CD14-positive monocyte (primary cell): ENCODE measurements at regions not wholly inside any gene's neighbourhood (a gene's known extent, or its start where the extent isn't known, plus 50 kb on each side); places are given as distances from the start of the nearest gene placed in this dataset.

ENCODE experiments used
- DNase-seq, 3 donors: peaks; one replicate each; pipeline ENCODE4 v3.0.0-alpha.2; 2011 to 2022
- H2AFZ ChIP-seq: 2 replicates; pipeline ENCODE4 v1.6.0; 2012; ENCODE audit warnings: mild to moderate bottlenecking, low read depth, low read length, inconsistent platforms; ENCODE audit not compliant: insufficient read depth, poor library complexity, severe bottlenecking
- H3K27ac ChIP-seq, 2 donors: 1 replicate in 1 of 2; 2 replicates in 1 of 2; pipeline ENCODE4 v1.5.1; 2012 to 2013; ENCODE audit warnings: low read length in 2 of 2, control low read depth in 1 of 2, inconsistent platforms in 1 of 2, low read depth in 1 of 2, mild to moderate bottlenecking in 1 of 2
- H3K27me3 ChIP-seq, 2 donors: one replicate each; pipeline versions ENCODE4 v1.6.0 to v1.6.1; 2011 to 2013; ENCODE audit warnings: low read length in 2 of 2; ENCODE audit not compliant: control insufficient read depth in 2 of 2, insufficient read depth in 2 of 2
- H3K36me3 ChIP-seq, 2 donors: replicated peaks in 1 of 2; 1 replicate in 1 of 2; 2 replicates in 1 of 2; pipeline versions ENCODE4 v1.5.1 to v1.6.1; 2012 to 2013; ENCODE audit warnings: low read length in 2 of 2, control low read depth in 1 of 2, inconsistent platforms in 1 of 2, mild to moderate bottlenecking in 1 of 2; ENCODE audit not compliant: insufficient read depth in 2 of 2, control insufficient read depth in 1 of 2
- H3K4me1 ChIP-seq, 2 donors: 1 replicate in 1 of 2; 2 replicates in 1 of 2; pipeline versions ENCODE4 v1.5.1 to v1.6.1; 2012 to 2013; ENCODE audit warnings: low read length in 2 of 2, control low read depth in 1 of 2, inconsistent platforms in 1 of 2, mild to moderate bottlenecking in 1 of 2, moderate library complexity in 1 of 2; ENCODE audit not compliant: insufficient read depth in 2 of 2, control insufficient read depth in 1 of 2
- H3K4me2 ChIP-seq: replicated peaks from 2 replicates; pipeline ENCODE3; 2012; ENCODE audit warnings: low read length, moderate library complexity, mild to moderate bottlenecking; ENCODE audit not compliant: poor library complexity, severe bottlenecking; ENCODE audit errors: extremely low read depth
- H3K4me3 ChIP-seq, 3 experiments: fragments of 200-600 bp in 1 of 3; sonication (generic) in 1 of 3; replicated peaks in 1 of 3; 1 replicate in 2 of 3; 2 replicates in 1 of 3; pipeline ENCODE4 v1.5.1; 2011 to 2013; ENCODE audit warnings: low read length in 3 of 3, mild to moderate bottlenecking in 3 of 3, control low read depth in 2 of 3, low read depth in 2 of 3, inconsistent platforms in 1 of 3, moderate library complexity in 1 of 3
- H3K79me2 ChIP-seq: 2 replicates; pipeline ENCODE4 v1.6.0; 2012; ENCODE audit warnings: mild to moderate bottlenecking, control low read depth, inconsistent platforms, low read length, moderate library complexity; ENCODE audit not compliant: insufficient read depth
- H3K9ac ChIP-seq: 2 replicates; pipeline ENCODE4 v1.6.0; 2017; ENCODE audit warnings: low read length, mild to moderate bottlenecking; ENCODE audit not compliant: insufficient read depth, poor library complexity, severe bottlenecking
- H3K9me3 ChIP-seq, 2 donors: replicated peaks in 1 of 2; 1 replicate in 1 of 2; 2 replicates in 1 of 2; pipeline versions ENCODE4 v1.5.1 to v1.6.1; 2012 to 2013; ENCODE audit warnings: low read length in 2 of 2, control low read depth in 1 of 2; ENCODE audit not compliant: control insufficient read depth in 1 of 2, insufficient read depth in 1 of 2
- H4K20me1 ChIP-seq: 2 replicates; pipeline ENCODE4 v1.6.0; 2012; ENCODE audit warnings: mild to moderate bottlenecking, low read length, control low read depth, moderate library complexity; ENCODE audit not compliant: insufficient read depth
- H3K27ac Mint-ChIP-seq, 7 donors: one replicate each; pipeline ENCODE4 v1.8.0; 2020; ENCODE audit warnings: mild to moderate bottlenecking in 7 of 7, mixed read lengths in 7 of 7, moderate library complexity in 6 of 7, inconsistent platforms in 2 of 7
- H3K27me3 Mint-ChIP-seq, 3 donors: one replicate each; pipeline ENCODE4 v1.8.0; 2021 to 2022; ENCODE audit warnings: low read depth in 3 of 3, mild to moderate bottlenecking in 3 of 3, mixed read lengths in 3 of 3, moderate library complexity in 3 of 3, inconsistent platforms in 1 of 3
- H3K36me3 Mint-ChIP-seq, 2 donors: one replicate each; pipeline ENCODE4 v1.8.0; 2020; ENCODE audit warnings: mixed read lengths in 2 of 2, inconsistent platforms in 1 of 2, mild to moderate bottlenecking in 1 of 2
- H3K4me1 Mint-ChIP-seq: one replicate; pipeline ENCODE4 v1.8.0; 2020; ENCODE audit warnings: mild to moderate bottlenecking, mixed read lengths
- H3K4me3 Mint-ChIP-seq, 2 donors: one replicate each; pipeline ENCODE4 v1.8.0; 2020; ENCODE audit warnings: mild to moderate bottlenecking in 2 of 2, mixed read lengths in 2 of 2, moderate library complexity in 1 of 2
- H3K9me3 Mint-ChIP-seq, 7 donors: one replicate each; pipeline ENCODE4 v1.8.0; 2020 to 2022; ENCODE audit warnings: mixed read lengths in 7 of 7, mild to moderate bottlenecking in 6 of 7, moderate library complexity in 6 of 7, inconsistent platforms in 2 of 7
- CTCF ChIP-seq: fragments of 200-600 bp; IDR thresholded peaks from one replicate; pipeline ENCODE4 v1.8.0; 2022; ENCODE audit warnings: antibody characterized with exemption, mild to moderate bottlenecking
- WGBS: methylation state at CpG from one replicate; pipeline ENCODE4 v1.1.5; 2013; ENCODE audit warnings: missing lambda C conversion rate; ENCODE audit not compliant: insufficient coverage; 5-methylcytosine and 5-hydroxymethylcytosine counted together
- intact Hi-C, 2 donors: fragments of 100-400 bp; cut with micrococcal nuclease; formaldehyde crosslinking; loops; one replicate each; pipeline versions ENCODE4 v1.15.0 to v1.15.1; 2023

DNA sequence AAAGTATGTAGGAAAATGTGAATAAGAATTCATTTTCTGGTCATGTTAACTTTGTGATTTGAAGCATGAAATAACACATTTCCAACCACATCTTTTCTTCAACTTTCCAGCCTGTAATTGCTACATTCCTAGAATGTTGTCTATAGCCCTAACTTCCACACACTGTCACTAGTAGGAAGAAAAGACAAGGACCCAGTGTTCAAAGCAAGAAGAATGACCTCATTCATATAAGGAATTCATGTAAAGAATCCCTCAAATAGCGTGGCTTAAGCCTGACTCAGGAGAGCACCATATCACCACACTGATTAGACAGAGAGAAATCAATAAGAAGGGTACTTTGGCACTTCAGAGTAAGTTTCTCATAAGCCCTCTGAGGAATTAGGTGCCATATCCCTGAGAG is 318.7 kb upstream of the CHRM2 start:
- no peaks in the 10 kb centered on the region for H3K79me2 ChIP-seq
- no peaks in the 10 kb centered on the region for H3K27me3 ChIP-seq
- TF ChIP-seq CTCF: no peak
- H3K27ac ChIP-seq: no peak overlapping the region
- intact Hi-C loops: no loop called here
- peaks cover 0 to 5% of the 10 kb centered on the region in 2 donors for H3K9me3 ChIP-seq
- H4K20me1 ChIP-seq: no peaks in the 10 kb centered on the region
- no CpG with 5 or more reads among the region's 1 CpG for WGBS
- Mint-ChIP-seq H3K27me3 (no peaks in the 10 kb centered on the region), H3K4me1 (no peaks in the 10 kb centered on the region), H3K36me3 (no peaks in the 10 kb centered on the region), H3K9me3 (peaks cover 0 to 6% (median 2%) of the 10 kb centered on the region in 7 donors), H3K4me3 (no peak overlapping the region), H3K27ac (no peak overlapping the region)
- no peak for DNase-seq
- H3K9ac ChIP-seq: no peak overlapping the region
- H3K4me2 ChIP-seq: no peak overlapping the region
- no peak overlapping the region for H3K4me3 ChIP-seq
- no peaks in the 10 kb centered on the region for H3K36me3 ChIP-seq
- no peaks in the 10 kb centered on the region for H3K4me1 ChIP-seq
- no peak overlapping the region for H2AFZ ChIP-seq

DNA sequence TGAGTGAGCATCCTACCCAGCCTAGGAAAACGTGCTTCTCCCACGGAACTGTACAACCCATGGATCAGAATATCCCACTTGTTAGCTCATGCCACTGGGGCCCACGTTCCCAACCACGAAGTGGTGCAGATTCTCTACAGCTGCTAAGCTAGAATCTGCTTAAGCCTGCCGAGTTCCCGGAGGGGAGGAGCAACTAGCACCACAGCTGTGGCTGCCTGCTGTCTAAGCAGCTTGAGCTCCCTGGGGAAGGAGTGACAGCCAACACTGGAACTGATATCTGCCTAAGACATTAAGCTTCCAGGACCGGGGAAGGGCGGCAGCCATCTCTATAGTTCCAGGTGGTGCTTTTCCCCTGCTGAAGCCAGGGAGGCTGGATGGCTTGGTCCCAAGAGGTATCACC is 334.7 kb upstream of the CHRM2 start:
- H3K9me3 Mint-ChIP-seq: peaks cover 5 to 19% (median 8%) of the 10 kb centered on the region in 7 donors
- H3K4me1 Mint-ChIP-seq: no peaks in the 10 kb centered on the region
- H3K4me3 Mint-ChIP-seq: no peak overlapping the region
- 81% methylated on average over 8 of the region's 8 CpGs for WGBS
- H3K27ac ChIP-seq: no peak overlapping the region
- no peak overlapping the region for H2AFZ ChIP-seq
- no peaks in the 10 kb centered on the region for H3K79me2 ChIP-seq
- H3K36me3 ChIP-seq: no peaks in the 10 kb centered on the region
- H3K9ac ChIP-seq: no peak overlapping the region
- H3K4me2 ChIP-seq: no peak overlapping the region
- no peak for DNase-seq
- H3K9me3 ChIP-seq: peaks cover 14 to 19% of the 10 kb centered on the region in 2 donors
- H4K20me1 ChIP-seq: no peaks in the 10 kb centered on the region
- no peak overlapping the region for H3K27ac Mint-ChIP-seq
- no peaks in the 10 kb centered on the region for H3K27me3 ChIP-seq
- H3K36me3 Mint-ChIP-seq: no peaks in the 10 kb centered on the region
- intact Hi-C loops: no loop called here
- H3K4me3 ChIP-seq: no peak overlapping the region
- H3K4me1 ChIP-seq: no peaks in the 10 kb centered on the region
- TF ChIP-seq CTCF: no peak
- H3K27me3 Mint-ChIP-seq: no peaks in the 10 kb centered on the region
